PC-3 (cell line): ENCODE measurements at regions not wholly inside any gene's neighbourhood (a gene's known extent, or its start where the extent isn't known, plus 50 kb on each side); places are given as distances from the start of the nearest gene placed in this dataset.

ENCODE experiments used
- ATAC-seq: fragments of 200-7000 bp; cut with Tn5 transposase; 2 replicates; pipeline ENCODE4 v1.9.1; 2020; ENCODE audit warnings: mild to moderate bottlenecking, moderate library complexity
- BruUV-seq: library from RNA; stranded (reverse); fragments of 400-500 nt; replicated peaks from 2 replicates; lab custom pipeline; 2021; lab: Mats Ljungman, UMichigan
- CTCF ChIA-PET: fragments of 300-600 bp; sonication (Branson Sonifier 250); formaldehyde crosslinking; loops from one replicate; lab custom pipeline; 2022; ENCODE audit warnings: antibody characterized with exemption; lab: Charles Lee
- POLR2A ChIA-PET: fragments of 300-600 bp; sonication (Branson Sonifier 250); formaldehyde crosslinking; loops from one replicate; lab custom pipeline; 2022; ENCODE audit warnings: antibody characterized with exemption; ENCODE audit not compliant: unreplicated experiment; lab: Charles Lee
- DNase-seq: peaks from one replicate; pipeline ENCODE4 v3.0.0-alpha.2; 2015
- H2AFZ ChIP-seq: fragments of 300-600 bp; sonication (generic); 2 replicates; pipeline ENCODE4 v1.6.0; 2016; ENCODE audit warnings: antibody characterized with exemption, low read length
- H3F3A ChIP-seq: fragments of 300-600 bp; sonication (generic); one replicate; pipeline ENCODE4 v1.6.0; 2017; ENCODE audit warnings: antibody characterized with exemption, low read length, control low read depth, mild to moderate bottlenecking; ENCODE audit not compliant: unreplicated experiment
- H3K27ac ChIP-seq: fragments of 300-600 bp; sonication (generic); 2 replicates; pipeline ENCODE4 v1.5.1; 2016; ENCODE audit warnings: mild to moderate bottlenecking, low read length
- H3K27me3 ChIP-seq: fragments of 300-600 bp; sonication (generic); 2 replicates; pipeline ENCODE4 v1.6.1; 2016; ENCODE audit warnings: low read length, mixed read lengths
- H3K36me3 ChIP-seq: fragments of 300-600 bp; sonication (generic); 2 replicates; pipeline ENCODE4 v1.6.1; 2016; ENCODE audit warnings: low read depth, mixed run types, low read length, mixed read lengths
- H3K4me1 ChIP-seq: fragments of 300-600 bp; sonication (generic); 2 replicates; pipeline ENCODE4 v1.5.1; 2016; ENCODE audit warnings: low read length; ENCODE audit not compliant: insufficient read depth
- H3K4me2 ChIP-seq: fragments of 300-600 bp; sonication (generic); 2 replicates; pipeline ENCODE4 v1.6.0; 2016; ENCODE audit warnings: low read length
- H3K4me3 ChIP-seq: fragments of 300-600 bp; sonication (generic); 2 replicates; pipeline ENCODE4 v1.5.1; 2016; ENCODE audit warnings: mild to moderate bottlenecking, low read length, mixed read lengths
- H3K79me2 ChIP-seq: fragments of 300-600 bp; sonication (generic); 2 replicates; pipeline ENCODE4 v1.6.1; 2017; ENCODE audit warnings: low read length, mixed read lengths
- H3K9ac ChIP-seq: fragments of 300-600 bp; sonication (generic); 2 replicates; pipeline ENCODE4 v1.6.0; 2016; ENCODE audit warnings: mild to moderate bottlenecking, low read length
- H3K9me2 ChIP-seq: fragments of 300-600 bp; sonication (generic); replicated peaks from 2 replicates; pipeline ENCODE4 v1.6.1; 2016; ENCODE audit warnings: mixed run types, low read length, mixed read lengths
- H3K9me3 ChIP-seq: fragments of 300-600 bp; sonication (generic); 2 replicates; pipeline ENCODE4 v1.6.1; 2016; ENCODE audit warnings: low read length, mixed read lengths
- H4K20me1 ChIP-seq: fragments of 300-600 bp; sonication (generic); 2 replicates; pipeline ENCODE4 v1.6.1; 2016; ENCODE audit warnings: low read length, mixed read lengths
- EZH2 ChIP-seq: fragments of 300-600 bp; sonication (generic); IDR thresholded peaks from one replicate; pipeline ENCODE4 v1.6.1; 2017; ENCODE audit warnings: antibody characterized with exemption, mild to moderate bottlenecking, low read length; ENCODE audit not compliant: unreplicated experiment
- EZH2phosphoT487 ChIP-seq: fragments of 300-600 bp; sonication (generic); IDR thresholded peaks from 2 replicates; pipeline ENCODE4 v1.6.1; 2018; ENCODE audit warnings: mild to moderate bottlenecking, antibody characterized with exemption, low read length, borderline replicate concordance
- intact Hi-C: fragments of 100-400 bp; cut with micrococcal nuclease; formaldehyde crosslinking; loops from 2 replicates; pipeline ENCODE4 v1.9.0; 2023
- TF ChIP-seq, protein P1 (sequence below): fragments of 300-600 bp; sonication (generic); conservative IDR thresholded peaks from 2 replicates; pipeline ENCODE4 v1.5.1; 2017; ENCODE audit warnings: antibody characterized with exemption, low read depth, mild to moderate bottlenecking, low read length

- H4K20me1 ChIP-seq = no peaks in the 10 kb centered on the region
Observed at GRCh38 chr1:70490153-70490552, 79.1 kb downstream of the CTH start.

DNA sequence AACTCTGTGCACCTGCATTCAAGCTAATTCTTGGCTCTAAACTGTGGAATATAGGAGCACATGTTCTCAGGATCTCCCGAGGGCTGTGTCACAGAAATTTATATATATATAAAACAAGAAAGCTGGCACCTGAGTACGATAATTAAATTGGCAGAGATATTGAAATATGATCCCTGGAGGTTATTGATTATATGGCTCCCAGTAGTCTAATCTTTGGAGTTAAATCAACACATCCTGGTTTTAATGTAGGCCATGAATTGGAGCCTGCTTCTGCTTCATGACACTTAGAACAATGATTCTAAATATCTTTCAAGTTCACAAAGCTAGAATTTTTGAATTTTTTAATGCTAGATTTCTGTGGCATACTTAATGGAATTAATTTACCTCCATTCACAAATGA lies 84.3 kb downstream of the CTH start:
- DNase-seq = no peak
- no peak overlapping the region for H3K9ac ChIP-seq
- H3K79me2 ChIP-seq = no peaks in the 10 kb centered on the region
- H3K9me3 ChIP-seq = no peaks in the 10 kb centered on the region
- H3F3A ChIP-seq = no peaks in the 10 kb centered on the region
- ChIA-PET POLR2A (no interaction called here), CTCF (no interaction called here)
- no peak overlapping the region for H2AFZ ChIP-seq
- TF ChIP-seq, protein P1, sequence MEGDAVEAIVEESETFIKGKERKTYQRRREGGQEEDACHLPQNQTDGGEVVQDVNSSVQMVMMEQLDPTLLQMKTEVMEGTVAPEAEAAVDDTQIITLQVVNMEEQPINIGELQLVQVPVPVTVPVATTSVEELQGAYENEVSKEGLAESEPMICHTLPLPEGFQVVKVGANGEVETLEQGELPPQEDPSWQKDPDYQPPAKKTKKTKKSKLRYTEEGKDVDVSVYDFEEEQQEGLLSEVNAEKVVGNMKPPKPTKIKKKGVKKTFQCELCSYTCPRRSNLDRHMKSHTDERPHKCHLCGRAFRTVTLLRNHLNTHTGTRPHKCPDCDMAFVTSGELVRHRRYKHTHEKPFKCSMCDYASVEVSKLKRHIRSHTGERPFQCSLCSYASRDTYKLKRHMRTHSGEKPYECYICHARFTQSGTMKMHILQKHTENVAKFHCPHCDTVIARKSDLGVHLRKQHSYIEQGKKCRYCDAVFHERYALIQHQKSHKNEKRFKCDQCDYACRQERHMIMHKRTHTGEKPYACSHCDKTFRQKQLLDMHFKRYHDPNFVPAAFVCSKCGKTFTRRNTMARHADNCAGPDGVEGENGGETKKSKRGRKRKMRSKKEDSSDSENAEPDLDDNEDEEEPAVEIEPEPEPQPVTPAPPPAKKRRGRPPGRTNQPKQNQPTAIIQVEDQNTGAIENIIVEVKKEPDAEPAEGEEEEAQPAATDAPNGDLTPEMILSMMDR = no peak
- TF ChIP-seq EZH2 = no peak
- TF ChIP-seq EZH2phosphoT487 = no peak
- no peaks in the 10 kb centered on the region for H3K9me2 ChIP-seq
- H3K4me2 ChIP-seq = no peak overlapping the region
- intact Hi-C loops = no loop called here
- no peak for ATAC-seq
- H4K20me1 ChIP-seq = no peaks in the 10 kb centered on the region
- no peaks in the 10 kb centered on the region for H3K36me3 ChIP-seq
- H3K4me3 ChIP-seq = no peak overlapping the region
- H3K27me3 ChIP-seq = no peaks in the 10 kb centered on the region
- H3K4me1 ChIP-seq = peaks cover 14% of the 10 kb centered on the region; the same call in 1 of the 2 replicates
- H3K27ac ChIP-seq = no peak overlapping the region
- no TSS peak for BruUV-seq

More at GRCh38 chr1:70490153-70490552, 79.1 kb downstream of the CTH start:
- Histone ChIP-seq H3K4me1 (peaks cover 20% of the 10 kb centered on the region), H3K79me2 (no peaks in the 10 kb centered on the region), H3K9me2 (no peaks in the 10 kb centered on the region), H3K9me3 (no peaks in the 10 kb centered on the region), H3K9ac (no peak overlapping the region), H3F3A (no peaks in the 10 kb centered on the region), H3K4me3 (no peak overlapping the region), H3K36me3 (no peaks in the 10 kb centered on the region), H3K27ac (no peak overlapping the region), H2AFZ (no peak overlapping the region), H3K4me2 (no peak overlapping the region), H3K27me3 (no peaks in the 10 kb centered on the region)
- ChIA-PET CTCF (no interaction called here), POLR2A (no interaction called here)
- TF ChIP-seq EZH2phosphoT487 (no peak), EZH2 (no peak)
- TF ChIP-seq, protein P1 = no peak
- no peak for ATAC-seq
- intact Hi-C loops = no loop called here
- BruUV-seq = no TSS peak
- DNase-seq = no peak

DNA sequence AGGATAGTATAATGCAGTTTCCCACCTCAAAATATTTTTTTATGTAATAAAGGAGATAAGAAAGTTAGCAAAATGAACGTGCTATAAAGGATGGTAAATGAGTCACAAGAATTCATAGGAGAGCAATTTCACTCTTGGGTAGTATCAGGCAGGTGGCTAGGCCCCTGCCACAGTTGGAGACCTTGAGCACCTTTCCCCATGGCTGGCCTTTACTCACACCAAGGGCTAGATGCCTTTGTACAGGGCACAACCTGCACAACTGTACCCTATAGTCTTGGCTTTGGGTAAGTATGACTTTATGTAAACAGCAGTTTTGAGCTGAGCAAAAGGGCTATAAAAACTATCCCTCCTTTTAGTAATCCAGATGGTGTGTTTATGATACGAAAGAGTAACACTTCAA lies 85.1 kb downstream of the CTH start:
- Histone ChIP-seq H3K4me2 (no peak overlapping the region), H2AFZ (no peak overlapping the region), H4K20me1 (no peaks in the 10 kb centered on the region), H3K36me3 (no peaks in the 10 kb centered on the region), H3K27me3 (no peaks in the 10 kb centered on the region), H3K4me1 (peaks cover 14% of the 10 kb centered on the region; the same call in 1 of the 2 replicates), H3K27ac (no peak overlapping the region), H3K9me3 (no peaks in the 10 kb centered on the region), H3K4me3 (no peak overlapping the region), H3K9ac (no peak overlapping the region), H3K9me2 (no peaks in the 10 kb centered on the region), H3F3A (no peaks in the 10 kb centered on the region), H3K79me2 (no peaks in the 10 kb centered on the region)
- DNase-seq (no peak), ATAC-seq (no peak; the same call in 1 of the 2 replicates)
- ChIA-PET POLR2A (no interaction called here), CTCF (no interaction called here)
- TF ChIP-seq EZH2phosphoT487 = no peak
- no peak for TF ChIP-seq EZH2
- TF ChIP-seq, protein P1 = no peak
- no TSS peak for BruUV-seq
- intact Hi-C loops = no loop called here
